ENCODE measurements at regions not wholly inside any gene's neighbourhood (a gene's known extent, or its start where the extent isn't known, plus 50 kb on each side); places are given as distances from the start of the nearest gene placed in this dataset.

- H3K36me3 ChIP-seq (ENCODE audit: insufficient read depth, low read length), result no peaks in the 10 kb centered on the region
- H3K4me2 ChIP-seq (ENCODE audit: low read length), result no peak overlapping the region
These were observed 115.8 kb downstream of the NAA11 start for GRCh38 chr4:79209822-79210635.

GRCh38 chr4:79209081-79209480 lies 116.8 kb downstream of the NAA11 start:
- no peaks in the 10 kb centered on the region for H3K9me2 ChIP-seq (ENCODE audit: insufficient read depth, low read length)
- H3K9me3 ChIP-seq (ENCODE audit: low read length), result no peaks in the 10 kb centered on the region
- no peaks in the 10 kb centered on the region for H4K20me1 ChIP-seq (ENCODE audit: insufficient read depth)
- no peak overlapping the region for H3K4me2 ChIP-seq (ENCODE audit: low read length)
- no peaks in the 10 kb centered on the region for H3F3A ChIP-seq (ENCODE audit: insufficient read depth, low read length, poor library complexity, severe bottlenecking)
- no peak overlapping the region for H3K4me3 ChIP-seq (ENCODE audit: low read length)
- no peaks in the 10 kb centered on the region for H3K36me3 ChIP-seq (ENCODE audit: insufficient read depth, low read length)
- no peaks in the 10 kb centered on the region for H3K27me3 ChIP-seq (ENCODE audit: insufficient read depth, low read depth, low read length)
- no peak overlapping the region for H3K27ac ChIP-seq (ENCODE audit: low read length)
- no peak overlapping the region for H3K9ac ChIP-seq (ENCODE audit: low read length)
- no peak overlapping the region for H2AFZ ChIP-seq (ENCODE audit: low read depth, low read length)
- H3K79me2 ChIP-seq (replicated peaks; ENCODE audit: insufficient read depth, low read length), result no peaks in the 10 kb centered on the region
- TF ChIP-seq CTCF (IDR thresholded peaks at IDR 0.05; ENCODE audit: poor library complexity, severe bottlenecking) (no peak), EP300 (conservative IDR thresholded peaks at IDR 0.05; ENCODE audit: poor library complexity, severe bottlenecking) (no peak), REST (IDR thresholded peaks at IDR 0.05; ENCODE audit: borderline replicate concordance) (no peak), SMC3 (conservative IDR thresholded peaks at IDR 0.05; ENCODE audit: poor library complexity) (no peak), TAF1 (IDR thresholded peaks at IDR 0.05; ENCODE audit: low read depth) (no peak)

More at GRCh38 chr4:79209822-79210635, 115.8 kb downstream of the NAA11 start:
- H3K9ac ChIP-seq (ENCODE audit: low read length), result no peak overlapping the region
- H3F3A ChIP-seq (ENCODE audit: insufficient read depth, low read length, poor library complexity, severe bottlenecking), result no peaks in the 10 kb centered on the region
- no peak for TF ChIP-seq RAD21 (conservative IDR thresholded peaks at IDR 0.05)
- no peak for TF ChIP-seq MXI1 (conservative IDR thresholded peaks at IDR 0.05; ENCODE audit: poor library complexity, severe bottlenecking)
- no peak for TF ChIP-seq EZH2 (IDR thresholded peaks at IDR 0.05; ENCODE audit: borderline replicate concordance, insufficient read depth, low read length, poor library complexity, severe bottlenecking)
- TF ChIP-seq REST (IDR thresholded peaks at IDR 0.05; ENCODE audit: borderline replicate concordance), result no peak
- no peak for TF ChIP-seq POLR2AphosphoS5 (IDR thresholded peaks at IDR 0.05)
- TF ChIP-seq TAF1 (IDR thresholded peaks at IDR 0.05; ENCODE audit: low read depth), result no peak
- no peak for TF ChIP-seq EP300 (conservative IDR thresholded peaks at IDR 0.05; ENCODE audit: poor library complexity, severe bottlenecking)
- no peak for TF ChIP-seq SMC3 (conservative IDR thresholded peaks at IDR 0.05; ENCODE audit: poor library complexity)
- TF ChIP-seq CTCF (IDR thresholded peaks at IDR 0.05; ENCODE audit: poor library complexity, severe bottlenecking), result no peak
- no peaks in the 10 kb centered on the region for H3K79me2 ChIP-seq (replicated peaks; ENCODE audit: insufficient read depth, low read length)
- H3K9me3 ChIP-seq (ENCODE audit: low read length), result no peaks in the 10 kb centered on the region
- H3K9me2 ChIP-seq (ENCODE audit: insufficient read depth, low read length), result no peaks in the 10 kb centered on the region
- no peak overlapping the region for H3K27ac ChIP-seq (ENCODE audit: low read length)
- no peak overlapping the region for H2AFZ ChIP-seq (ENCODE audit: low read depth, low read length)
- H3K27me3 ChIP-seq (ENCODE audit: insufficient read depth, low read depth, low read length), result no peaks in the 10 kb centered on the region
- H4K20me1 ChIP-seq (ENCODE audit: insufficient read depth), result no peaks in the 10 kb centered on the region
- H3K4me3 ChIP-seq (ENCODE audit: low read length), result no peak overlapping the region
